ENCODE measurements at regions not wholly inside any gene's neighbourhood (a gene's known extent, or its start where the extent isn't known, plus 50 kb on each side); places are given as distances from the start of the nearest gene placed in this dataset.

GRCh38 chr16:27634779-27635178, 84.8 kb downstream of the KATNIP start:
- ChIA-PET CTCF (ENCODE audit: low intra/inter-chr PET ratio, low total read pairs) (no interaction called here), POLR2A (no interaction called here)
- Histone ChIP-seq H3K27ac (ENCODE audit: extremely low read length, insufficient read depth, low read length) (no peak overlapping the region), H3K4me3 (replicated peaks in 1 of 3; ENCODE audit: insufficient read depth in 1 of 3, low read depth in 2 of 3, low read length in 3 of 3) (no peak overlapping the region), H3K4me2 (ENCODE audit: low read depth, low read length) (no peak overlapping the region), H3K9ac (ENCODE audit: insufficient read depth, low read depth, low read length) (no peak overlapping the region), H3K4me1 (ENCODE audit: insufficient read depth, low read length) (no peaks in the 10 kb centered on the region), H3K27me3 (ENCODE audit: control insufficient read depth in 1 of 2, insufficient read depth in 2 of 2, low read length in 2 of 2) (no peaks in the 10 kb centered on the region), H3K9me3 (ENCODE audit: low read length) (no peaks in the 10 kb centered on the region), H3K36me3 (replicated peaks in 1 of 2; ENCODE audit: control insufficient read depth in 1 of 2, insufficient read depth in 2 of 2, low read length in 2 of 2) (peaks cover 3 to 18% of the 10 kb centered on the region in 2 experiments), H3K79me2 (ENCODE audit: insufficient read depth, low read length) (no peaks in the 10 kb centered on the region), H4K20me1 (ENCODE audit: insufficient read depth, low read length) (no peaks in the 10 kb centered on the region), H2AFZ (ENCODE audit: low read length) (no peak overlapping the region)
- BruUV-seq (replicated peaks) = no TSS peak
- 93% methylated on average over 8 of the region's 8 CpGs for WGBS (ENCODE audit: low lambda C conversion rate)
- intact Hi-C loops (cut with micrococcal nuclease; ENCODE audit: unreplicated experiment) = no loop called here
- FAIRE-seq (no peak), ATAC-seq (no peak), DNase-seq (ENCODE audit: low spot score) (no peak)
- in situ Hi-C loops (cut with HindIII; ENCODE audit: extremely low pct_ligation_motif_present, low pct_unique_long_range_greater_than_20kb) = loop anchor here (5.0 kb wide), 1 partner anchor 233 kb away; no protein-coding TSS in a partner anchor
- TF ChIP-seq CC2D1A (CRISPR knock-in tag; IDR thresholded peaks at IDR 0.05) (no peak), FOXP4 (CRISPR knock-in tag; IDR thresholded peaks at IDR 0.05) (no peak), TERF1 (CRISPR knock-in tag; IDR thresholded peaks at IDR 0.05) (no peak), TRIM22 (IDR thresholded peaks at IDR 0.05) (no peak), HNRNPK (IDR thresholded peaks at IDR 0.05; ENCODE audit: low read depth, low read length, poor library complexity, severe bottlenecking) (no peak), ZNF570 (CRISPR knock-in tag; IDR thresholded peaks at IDR 0.05; ENCODE audit: borderline replicate concordance) (no peak), ZNF496 (CRISPR knock-in tag; IDR thresholded peaks at IDR 0.05; ENCODE audit: insufficient replicate concordance) (no peak), MBNL3 (CRISPR knock-in tag; conservative IDR thresholded peaks at IDR 0.05) (no peak), RFX3 (CRISPR knock-in tag; IDR thresholded peaks at IDR 0.05) (no peak), MAX (IDR thresholded peaks at IDR 0.05) (no peak), ZBTB34 (CRISPR knock-in tag; IDR thresholded peaks at IDR 0.05) (no peak), ZBTB2 (CRISPR knock-in tag; IDR thresholded peaks at IDR 0.05; ENCODE audit: low read depth) (no peak), SNRNP70 (IDR thresholded peaks at IDR 0.05; ENCODE audit: low read depth, low read length) (no peak), RAD51 (IDR thresholded peaks at IDR 0.05; ENCODE audit: borderline replicate concordance) (no peak), NBN (conservative IDR thresholded peaks at IDR 0.05) (no peak), MXD4 (CRISPR knock-in tag; IDR thresholded peaks at IDR 0.05) (no peak), NFE2 (CRISPR knock-in tag; IDR thresholded peaks at IDR 0.05) (no peak)

Measured in HepG2 (cell line).